ENCODE measurements at regions not wholly inside any gene's neighbourhood (a gene's known extent, or its start where the extent isn't known, plus 50 kb on each side); places are given as distances from the start of the nearest gene placed in this dataset.
"Not testable (repeated sequence)": the region's sequence is repeated elsewhere in the genome, so short reads cannot be mapped to it uniquely, and the experiment has no call there.

GRCh38 chr5:54799645-54800044, 185.7 kb downstream of the ESM1 start:
- no peak for DNase-seq (ENCODE audit: extremely low read depth, low read depth)
- no peak for TF ChIP-seq CTCF (IDR thresholded peaks at IDR 0.05; ENCODE audit: low read depth, low read length)

- DNase-seq (ENCODE audit: extremely low read depth, low read depth) = no peak
- TF ChIP-seq CTCF (IDR thresholded peaks at IDR 0.05; ENCODE audit: low read depth, low read length) = no peak
Measured at GRCh38 chr5:54795777-54796176, 189.6 kb downstream of the ESM1 start.

DNA sequence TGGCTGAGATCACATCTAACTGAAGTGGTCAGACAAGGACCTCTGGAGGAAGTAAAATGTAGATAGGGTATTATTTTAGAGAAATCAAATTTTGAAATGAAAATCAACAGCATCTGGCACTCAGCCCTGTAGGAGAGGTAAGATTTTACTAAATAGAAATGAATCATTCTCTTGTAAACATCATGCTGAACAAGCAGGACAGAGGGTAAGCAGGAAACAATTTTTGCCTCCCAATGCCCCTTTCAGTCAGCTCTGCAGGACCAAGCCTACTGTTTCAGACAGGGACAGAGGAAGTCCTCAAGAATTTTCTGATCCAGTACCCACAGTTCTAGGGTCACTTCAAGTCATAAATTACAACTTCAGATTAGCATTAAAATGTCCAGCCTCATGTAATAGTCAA, 190.1 kb downstream of the ESM1 start:
- DNase-seq (ENCODE audit: extremely low read depth, low read depth) = no peak
- TF ChIP-seq CTCF (IDR thresholded peaks at IDR 0.05; ENCODE audit: low read depth, low read length) = no peak

DNA sequence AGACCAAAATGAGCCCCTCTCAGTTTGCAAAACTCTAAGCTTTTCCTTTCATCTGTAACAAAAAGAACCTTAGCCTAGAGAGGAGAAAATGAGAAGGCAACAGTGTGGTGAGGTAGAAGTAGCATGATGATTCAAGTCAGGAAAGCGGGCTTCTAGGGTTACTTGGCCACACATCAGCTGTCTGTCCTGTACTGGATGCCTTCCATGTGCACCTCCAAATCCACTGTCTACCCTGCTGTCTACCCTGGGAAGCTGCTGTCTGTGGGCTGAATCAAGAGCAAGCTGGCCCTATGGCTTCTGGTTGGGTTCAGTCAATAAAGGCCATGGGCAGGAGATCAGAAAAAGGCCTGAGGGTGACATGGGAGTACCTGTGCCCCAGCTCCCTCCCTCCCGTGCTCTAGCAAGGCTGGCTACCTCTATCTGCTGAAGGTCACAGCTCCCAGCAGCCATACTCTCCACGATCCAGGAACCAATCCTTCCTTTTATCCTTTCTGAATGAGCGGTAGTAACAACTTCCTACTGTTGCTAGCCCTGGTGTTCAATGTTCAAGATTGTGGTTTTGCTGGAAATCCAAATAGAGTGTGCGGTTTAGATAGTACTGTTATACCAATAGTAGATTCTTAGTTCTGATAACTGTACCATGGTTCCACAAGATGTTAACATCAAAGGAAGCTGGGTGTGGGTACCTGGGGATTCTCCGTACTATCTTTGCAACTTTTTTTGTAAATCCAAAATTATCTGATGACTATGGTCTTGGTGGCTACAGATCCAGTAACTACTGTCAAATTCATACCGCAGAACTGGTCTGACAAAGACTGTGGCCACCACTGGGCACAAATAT, 191.0 kb downstream of the ESM1 start:
- no peak for DNase-seq (ENCODE audit: extremely low read depth, low read depth)
- TF ChIP-seq CTCF (IDR thresholded peaks at IDR 0.05; ENCODE audit: low read depth, low read length) = no peak

GRCh38 chr5:54793468-54794134, 191.8 kb downstream of the ESM1 start:
- no peak for TF ChIP-seq CTCF (IDR thresholded peaks at IDR 0.05; ENCODE audit: low read depth, low read length)
- DNase-seq (ENCODE audit: extremely low read depth, low read depth) = no peak

GRCh38 chr5:54792611-54793404, 192.6 kb downstream of the ESM1 start:
- no peak for TF ChIP-seq CTCF (IDR thresholded peaks at IDR 0.05; ENCODE audit: low read depth, low read length)
- no peak for DNase-seq (ENCODE audit: extremely low read depth, low read depth)

- not testable (repeated sequence) for DNase-seq (ENCODE audit: extremely low read depth, low read depth)
Measured at GRCh38 chr5:54787910-54788309, 197.5 kb downstream of the ESM1 start.
